ENCODE measurements at regions not wholly inside any gene's neighbourhood (a gene's known extent, or its start where the extent isn't known, plus 50 kb on each side); places are given as distances from the start of the nearest gene placed in this dataset.

GRCh38 chr2:221308507-221309066 is 263.5 kb downstream of the EPHA4 start:
- in situ Hi-C loops (cut with HindIII; ENCODE audit: low pct_unique_long_range_greater_than_20kb, low sequenced_read_pairs): no loop called here
- no peak for TF ChIP-seq JUND (IDR thresholded peaks at IDR 0.05; ENCODE audit: low read depth)
- no peak for DNase-seq (ENCODE audit: low read depth in 1 of 2, low spot score in 1 of 2)

- TF ChIP-seq JUND (IDR thresholded peaks at IDR 0.05; ENCODE audit: low read depth): no peak
Measured at GRCh38 chr2:221309892-221310583, 262.1 kb downstream of the EPHA4 start.

GRCh38 chr2:221310730-221311129 is 261.4 kb downstream of the EPHA4 start:
- no peak for TF ChIP-seq JUND (IDR thresholded peaks at IDR 0.05; ENCODE audit: low read depth)
- in situ Hi-C loops (cut with HindIII; ENCODE audit: low pct_unique_long_range_greater_than_20kb, low sequenced_read_pairs): no loop called here

More at GRCh38 chr2:221309892-221310583, 262.1 kb downstream of the EPHA4 start:
- DNase-seq (ENCODE audit: low read depth in 1 of 2, low spot score in 1 of 2): no peak
- in situ Hi-C loops (cut with HindIII; ENCODE audit: low pct_unique_long_range_greater_than_20kb, low sequenced_read_pairs): no loop called here

GRCh38 chr2:221312634-221313033 is 259.5 kb downstream of the EPHA4 start:
- no peak for TF ChIP-seq JUND (IDR thresholded peaks at IDR 0.05; ENCODE audit: low read depth)
- in situ Hi-C loops (cut with HindIII; ENCODE audit: low pct_unique_long_range_greater_than_20kb, low sequenced_read_pairs): no loop called here
- peak in 1 of 2 experiments; percentile 28 for DNase-seq (ENCODE audit: low read depth in 1 of 2, low spot score in 1 of 2)

More at GRCh38 chr2:221310730-221311129, 261.4 kb downstream of the EPHA4 start:
- no peak for DNase-seq (ENCODE audit: low read depth in 1 of 2, low spot score in 1 of 2)

- DNase-seq (ENCODE audit: low read depth in 1 of 2, low spot score in 1 of 2): no peak
- in situ Hi-C loops (cut with HindIII; ENCODE audit: low pct_unique_long_range_greater_than_20kb, low sequenced_read_pairs): no loop called here
Measured at GRCh38 chr2:221314786-221315185, 257.3 kb downstream of the EPHA4 start.

GRCh38 chr2:221318376-221319130 is 253.6 kb downstream of the EPHA4 start:
- no peak for DNase-seq (ENCODE audit: low read depth in 1 of 2, low spot score in 1 of 2)
- no peak for TF ChIP-seq JUND (IDR thresholded peaks at IDR 0.05; ENCODE audit: low read depth)
- in situ Hi-C loops (cut with HindIII; ENCODE audit: low pct_unique_long_range_greater_than_20kb, low sequenced_read_pairs): no loop called here

More at GRCh38 chr2:221314786-221315185, 257.3 kb downstream of the EPHA4 start:
- TF ChIP-seq JUND (IDR thresholded peaks at IDR 0.05; ENCODE audit: low read depth): no peak

GRCh38 chr2:221322741-221323140 is 249.4 kb downstream of the EPHA4 start:
- TF ChIP-seq JUND (IDR thresholded peaks at IDR 0.05; ENCODE audit: low read depth): no peak
- in situ Hi-C loops (cut with HindIII; ENCODE audit: low pct_unique_long_range_greater_than_20kb, low sequenced_read_pairs): no loop called here
- DNase-seq (ENCODE audit: low read depth in 1 of 2, low spot score in 1 of 2): no peak

GRCh38 chr2:221323513-221323912 is 248.6 kb downstream of the EPHA4 start:
- in situ Hi-C loops (cut with HindIII; ENCODE audit: low pct_unique_long_range_greater_than_20kb, low sequenced_read_pairs): no loop called here
- no peak for TF ChIP-seq JUND (IDR thresholded peaks at IDR 0.05; ENCODE audit: low read depth)
- no peak for DNase-seq (ENCODE audit: low read depth in 1 of 2, low spot score in 1 of 2)

- in situ Hi-C loops (cut with HindIII; ENCODE audit: low pct_unique_long_range_greater_than_20kb, low sequenced_read_pairs): no loop called here
- no peak for DNase-seq (ENCODE audit: low read depth in 1 of 2, low spot score in 1 of 2)
- no peak for TF ChIP-seq JUND (IDR thresholded peaks at IDR 0.05; ENCODE audit: low read depth)
Measured at GRCh38 chr2:221330436-221330835, 241.7 kb downstream of the EPHA4 start.

GRCh38 chr2:221334481-221335218 is 237.5 kb downstream of the EPHA4 start:
- in situ Hi-C loops (cut with HindIII; ENCODE audit: low pct_unique_long_range_greater_than_20kb, low sequenced_read_pairs): no loop called here
- DNase-seq (ENCODE audit: low read depth in 1 of 2, low spot score in 1 of 2): no peak
- TF ChIP-seq JUND (IDR thresholded peaks at IDR 0.05; ENCODE audit: low read depth): no peak

- in situ Hi-C loops (cut with HindIII; ENCODE audit: low pct_unique_long_range_greater_than_20kb, low sequenced_read_pairs): no loop called here
- no peak for DNase-seq (ENCODE audit: low read depth in 1 of 2, low spot score in 1 of 2)
- no peak for TF ChIP-seq JUND (IDR thresholded peaks at IDR 0.05; ENCODE audit: low read depth)
Measured at GRCh38 chr2:221335219-221335752, 236.8 kb downstream of the EPHA4 start.

- in situ Hi-C loops (cut with HindIII; ENCODE audit: low pct_unique_long_range_greater_than_20kb, low sequenced_read_pairs): no loop called here
- no peak for DNase-seq (ENCODE audit: low read depth in 1 of 2, low spot score in 1 of 2)
- no peak for TF ChIP-seq JUND (IDR thresholded peaks at IDR 0.05; ENCODE audit: low read depth)
Measured at GRCh38 chr2:221336967-221337366, 235.1 kb downstream of the EPHA4 start.

Data from T47D (cell line).